Naive thymus-derived CD4-positive, alpha-beta T cell (primary cell): ENCODE measurements at regions not wholly inside any gene's neighbourhood (a gene's known extent, or its start where the extent isn't known, plus 50 kb on each side); places are given as distances from the start of the nearest gene placed in this dataset.
"Not testable (repeated sequence)": the region's sequence is repeated elsewhere in the genome, so short reads cannot be mapped to it uniquely, and the experiment has no call there.

Experiments
- ATAC-seq: fragments of 150-1000 bp; cut with Tn5 transposase; 2 replicates; pipeline ENCODE4 v1.10.0; 2021; ENCODE audit warnings: mild to moderate bottlenecking, moderate library complexity
- CTCF ChIA-PET: fragments of 350-600 bp; sonication (Branson Sonifier 250); formaldehyde crosslinking; loops from one replicate; lab custom pipeline; 2021; ENCODE audit warnings: antibody characterized with exemption; lab: Charles Lee
- POLR2A ChIA-PET: fragments of 350-600 bp; sonication (Branson Sonifier 250); formaldehyde crosslinking; loops from one replicate; lab custom pipeline; 2021; ENCODE audit warnings: antibody characterized with exemption, inconsistent platforms; lab: Charles Lee
- DNase-seq, 9 donors: peaks; one replicate each; pipeline versions ENCODE4 v3.0.0 to v3.0.0-alpha.2; 2020 to 2022; ENCODE audit warnings: mixed read lengths in 1 of 9
- H3K27ac ChIP-seq: one replicate; pipeline ENCODE4 v1.7.0; 2013; ENCODE audit warnings: mild to moderate bottlenecking, low read depth, low read length, moderate library complexity
- H3K27me3 ChIP-seq, 2 donors: one replicate each; pipeline ENCODE4 v1.7.0; 2013; ENCODE audit warnings: low read length in 2 of 2, mild to moderate bottlenecking in 2 of 2, moderate library complexity in 2 of 2; ENCODE audit not compliant: control insufficient read depth in 2 of 2, insufficient read depth in 2 of 2
- H3K36me3 ChIP-seq, 3 experiments: 1 replicate in 2 of 3; 2 replicates in 1 of 3; pipeline ENCODE4 v1.7.0; 2013; ENCODE audit warnings: low read length in 3 of 3, mild to moderate bottlenecking in 3 of 3, moderate library complexity in 1 of 3; ENCODE audit not compliant: insufficient read depth in 3 of 3, control insufficient read depth in 2 of 3
- H3K4me1 ChIP-seq, 2 donors: one replicate each; pipeline ENCODE4 v1.7.0; 2013; ENCODE audit warnings: low read length in 2 of 2, mild to moderate bottlenecking in 2 of 2, moderate library complexity in 1 of 2; ENCODE audit not compliant: control insufficient read depth in 2 of 2, insufficient read depth in 2 of 2
- H3K4me3 ChIP-seq: 2 replicates; pipeline ENCODE4 v1.7.0; 2013; ENCODE audit warnings: mild to moderate bottlenecking, low read length
- H3K9me3 ChIP-seq, 3 experiments: 1 replicate in 2 of 3; 2 replicates in 1 of 3; pipeline ENCODE4 v1.7.0; 2013; ENCODE audit warnings: low read length in 3 of 3; ENCODE audit not compliant: control insufficient read depth in 2 of 3
- H3K27ac Mint-ChIP-seq, 9 donors: one replicate each; pipeline ENCODE4 v1.8.0; 2020 to 2022; ENCODE audit warnings: mixed read lengths in 9 of 9, mild to moderate bottlenecking in 8 of 9, moderate library complexity in 5 of 9, inconsistent platforms in 2 of 9
- H3K27me3 Mint-ChIP-seq, 5 donors: one replicate each; pipeline ENCODE4 v1.8.0; 2021 to 2022; ENCODE audit warnings: mixed read lengths in 5 of 5, mild to moderate bottlenecking in 1 of 5
- H3K36me3 Mint-ChIP-seq, 5 donors: one replicate each; pipeline ENCODE4 v1.8.0; 2020 to 2022; ENCODE audit warnings: mixed read lengths in 5 of 5, mild to moderate bottlenecking in 3 of 5, inconsistent platforms in 1 of 5
- H3K4me1 Mint-ChIP-seq, 7 donors: one replicate each; pipeline ENCODE4 v1.8.0; 2020 to 2022; ENCODE audit warnings: mixed read lengths in 7 of 7, mild to moderate bottlenecking in 3 of 7, inconsistent platforms in 1 of 7
- H3K4me3 Mint-ChIP-seq, 10 donors: one replicate each; pipeline ENCODE4 v1.8.0; 2020 to 2022; ENCODE audit warnings: mild to moderate bottlenecking in 10 of 10, mixed read lengths in 10 of 10, moderate library complexity in 6 of 10, inconsistent platforms in 2 of 10
- H3K9me3 Mint-ChIP-seq, 11 donors: one replicate each; pipeline ENCODE4 v1.8.0; 2020 to 2022; ENCODE audit warnings: mixed read lengths in 11 of 11, mild to moderate bottlenecking in 4 of 11, inconsistent platforms in 1 of 11, moderate library complexity in 1 of 11
- intact Hi-C, 2 donors: fragments of 100-400 bp; cut with micrococcal nuclease; formaldehyde crosslinking; loops; one replicate each; pipeline ENCODE4 v1.15.1; 2023

DNA sequence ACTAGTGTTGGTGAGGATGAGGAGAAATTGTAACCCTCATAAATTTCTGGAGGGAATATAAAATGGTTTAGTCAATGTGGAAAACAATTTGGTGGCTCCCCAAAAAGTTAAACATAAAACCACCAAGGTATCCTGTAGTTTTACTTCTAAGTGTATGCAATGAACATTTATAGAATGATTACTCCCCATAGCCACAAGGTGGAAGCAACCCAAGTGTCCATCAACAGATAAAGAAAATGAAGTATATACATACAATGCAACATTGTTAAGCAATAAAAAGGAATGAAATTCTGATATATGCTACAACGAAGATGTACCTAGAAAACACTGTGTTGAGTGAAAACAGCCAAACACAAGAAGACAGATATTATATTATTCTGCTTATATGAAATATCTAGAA lies 569.1 kb upstream of the GRID2 start:
- Histone ChIP-seq H3K36me3 (no peaks in the 10 kb centered on the region), H3K27me3 (no peaks in the 10 kb centered on the region), H3K4me3 (no peak overlapping the region), H3K4me1 (no peaks in the 10 kb centered on the region), H3K9me3 (no peaks in the 10 kb centered on the region), H3K27ac (no peak overlapping the region)
- no peak for DNase-seq
- Mint-ChIP-seq H3K27ac (no peak overlapping the region), H3K36me3 (no peaks in the 10 kb centered on the region), H3K4me3 (no peak overlapping the region), H3K9me3 (peaks cover 0 to 9% (median 3%) of the 10 kb centered on the region in 11 donors), H3K4me1 (no peaks in the 10 kb centered on the region), H3K27me3 (no peaks in the 10 kb centered on the region)
- intact Hi-C loops = no loop called here
- CTCF ChIA-PET = no interaction called here
- POLR2A ChIA-PET = no interaction called here
- ATAC-seq = no peak

DNA sequence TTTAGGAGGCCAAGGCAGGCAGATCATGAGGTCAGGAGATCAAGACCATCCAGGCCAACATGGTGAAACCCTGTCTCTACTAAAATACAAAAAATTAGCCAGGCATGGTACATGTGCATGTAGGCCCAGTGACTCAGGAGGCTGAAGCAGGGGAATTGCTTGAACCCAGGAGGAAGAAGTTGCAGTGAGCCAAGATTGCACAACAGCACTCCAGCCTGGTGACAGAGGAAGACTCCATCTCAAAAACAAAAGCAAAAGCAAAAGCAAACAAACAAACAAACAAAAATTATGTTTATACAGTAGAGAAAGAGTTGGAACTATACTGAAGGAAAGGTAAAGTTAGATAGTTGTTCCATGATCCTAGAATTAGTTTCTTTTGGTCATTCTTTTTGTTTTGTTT lies 564.9 kb upstream of the GRID2 start:
- H3K4me1 Mint-ChIP-seq, ATAC-seq, H3K36me3 Mint-ChIP-seq, H3K27me3 Mint-ChIP-seq, H3K27ac Mint-ChIP-seq, POLR2A ChIA-PET, H3K27ac ChIP-seq, H3K36me3 ChIP-seq, H3K27me3 ChIP-seq, intact Hi-C loops, H3K4me3 ChIP-seq, H3K9me3 ChIP-seq, CTCF ChIA-PET, H3K4me1 ChIP-seq, DNase-seq, H3K4me3 Mint-ChIP-seq: not testable (repeated sequence)
- H3K9me3 Mint-ChIP-seq = peaks cover 4 to 21% (median 7%) of the 10 kb centered on the region in 11 donors

DNA sequence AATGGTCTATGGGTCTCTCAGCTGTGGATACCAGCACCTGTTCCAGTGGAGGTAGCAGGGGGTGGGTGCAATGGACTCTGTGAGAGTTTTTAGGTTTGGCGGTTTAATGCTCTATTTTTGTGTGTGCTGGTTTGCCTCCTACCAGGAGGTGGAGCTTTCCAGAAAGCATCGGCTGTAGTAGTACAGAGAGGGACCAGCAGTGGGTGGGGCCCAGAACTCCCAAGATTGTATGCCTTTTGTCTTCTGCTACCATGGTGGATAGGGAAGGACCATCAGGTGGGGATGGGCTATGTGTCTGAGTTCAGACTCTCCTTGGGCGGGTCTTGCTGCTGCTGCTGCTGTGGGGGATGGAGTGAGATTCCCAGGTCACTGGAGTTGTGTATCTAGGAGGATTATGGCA lies 557.2 kb upstream of the GRID2 start:
- H3K27ac ChIP-seq = no peak overlapping the region
- peaks cover 5 to 30% (median 16%) of the 10 kb centered on the region in 11 donors for H3K9me3 Mint-ChIP-seq
- no peaks in the 10 kb centered on the region for H3K27me3 Mint-ChIP-seq
- DNase-seq (no peak), ATAC-seq (no peak)
- no peaks in the 10 kb centered on the region for H3K27me3 ChIP-seq
- no peaks in the 10 kb centered on the region for H3K36me3 Mint-ChIP-seq
- no peaks in the 10 kb centered on the region for H3K9me3 ChIP-seq
- H3K4me1 Mint-ChIP-seq = no peaks in the 10 kb centered on the region
- H3K36me3 ChIP-seq = no peaks in the 10 kb centered on the region
- intact Hi-C loops = no loop called here
- ChIA-PET POLR2A (no interaction called here), CTCF (no interaction called here)
- no peak overlapping the region for H3K4me3 ChIP-seq
- H3K4me3 Mint-ChIP-seq = no peak overlapping the region
- H3K27ac Mint-ChIP-seq = no peak overlapping the region
- H3K4me1 ChIP-seq = no peaks in the 10 kb centered on the region

DNA sequence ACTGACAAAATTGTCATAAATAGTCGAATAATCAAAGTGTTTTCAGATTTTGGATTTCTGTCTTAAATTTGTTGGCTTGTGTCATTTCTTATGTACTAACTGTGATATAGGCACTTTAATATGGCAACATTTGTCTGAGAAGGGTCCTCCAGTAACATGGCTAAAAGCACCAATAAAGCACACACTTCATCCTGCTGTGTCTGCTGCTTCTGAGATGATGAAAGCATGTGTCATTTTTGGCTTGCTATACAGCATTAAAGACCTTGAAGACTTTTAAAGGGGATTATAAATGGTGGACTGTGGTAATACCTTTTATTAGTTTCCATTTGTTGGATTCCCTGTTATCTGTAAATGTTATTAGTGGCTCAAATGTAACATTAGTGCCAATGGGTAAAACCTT lies 551.8 kb upstream of the GRID2 start:
- POLR2A ChIA-PET = no interaction called here
- no peak for DNase-seq
- no peaks in the 10 kb centered on the region for H3K27me3 Mint-ChIP-seq
- ATAC-seq = no peak
- no peaks in the 10 kb centered on the region for H3K4me1 Mint-ChIP-seq
- H3K27ac ChIP-seq = no peak overlapping the region
- H3K27me3 ChIP-seq = no peaks in the 10 kb centered on the region
- H3K36me3 Mint-ChIP-seq = no peaks in the 10 kb centered on the region
- H3K9me3 ChIP-seq = no peaks in the 10 kb centered on the region
- H3K27ac Mint-ChIP-seq = no peak overlapping the region
- H3K4me3 Mint-ChIP-seq = no peak overlapping the region
- no peak overlapping the region for H3K4me3 ChIP-seq
- H3K9me3 Mint-ChIP-seq = peaks cover 0 to 10% (median 0%) of the 10 kb centered on the region in 11 donors
- intact Hi-C loops = no loop called here
- CTCF ChIA-PET = no interaction called here
- no peaks in the 10 kb centered on the region for H3K4me1 ChIP-seq
- H3K36me3 ChIP-seq = no peaks in the 10 kb centered on the region

DNA sequence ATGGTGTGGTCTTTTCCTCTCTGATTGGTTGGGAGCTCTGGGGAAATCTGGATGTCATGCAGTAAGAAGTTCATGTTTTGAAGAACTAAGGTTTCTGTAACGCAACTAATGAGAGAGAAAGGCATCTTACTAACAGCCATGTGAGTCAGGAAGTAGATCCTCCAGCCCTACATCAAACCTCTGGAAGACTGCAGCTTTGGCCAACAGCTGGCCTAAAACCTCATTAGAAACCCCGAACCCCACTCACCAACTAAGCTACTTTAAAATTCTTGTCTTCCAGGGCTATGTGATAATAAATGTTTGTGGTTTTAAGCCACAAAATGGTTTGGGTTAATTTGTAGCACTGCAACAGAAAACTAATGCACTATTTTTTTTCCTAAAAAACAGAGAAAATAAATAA lies 549.0 kb upstream of the GRID2 start:
- no peak overlapping the region for H3K4me3 ChIP-seq
- Mint-ChIP-seq H3K36me3 (no peaks in the 10 kb centered on the region), H3K4me3 (no peak overlapping the region), H3K4me1 (no peaks in the 10 kb centered on the region), H3K27ac (no peak overlapping the region), H3K9me3 (peaks cover 0 to 11% (median 4%) of the 10 kb centered on the region in 11 donors), H3K27me3 (no peaks in the 10 kb centered on the region)
- no peaks in the 10 kb centered on the region for H3K4me1 ChIP-seq
- H3K27ac ChIP-seq = no peak overlapping the region
- DNase-seq (no peak), ATAC-seq (no peak)
- ChIA-PET POLR2A (no interaction called here), CTCF (no interaction called here)
- peaks cover 0 to 3% of the 10 kb centered on the region in 2 donors for H3K27me3 ChIP-seq
- peaks cover 0 to 3% (median 0%) of the 10 kb centered on the region in 3 experiments for H3K9me3 ChIP-seq
- H3K36me3 ChIP-seq = no peaks in the 10 kb centered on the region
- intact Hi-C loops = no loop called here

DNA sequence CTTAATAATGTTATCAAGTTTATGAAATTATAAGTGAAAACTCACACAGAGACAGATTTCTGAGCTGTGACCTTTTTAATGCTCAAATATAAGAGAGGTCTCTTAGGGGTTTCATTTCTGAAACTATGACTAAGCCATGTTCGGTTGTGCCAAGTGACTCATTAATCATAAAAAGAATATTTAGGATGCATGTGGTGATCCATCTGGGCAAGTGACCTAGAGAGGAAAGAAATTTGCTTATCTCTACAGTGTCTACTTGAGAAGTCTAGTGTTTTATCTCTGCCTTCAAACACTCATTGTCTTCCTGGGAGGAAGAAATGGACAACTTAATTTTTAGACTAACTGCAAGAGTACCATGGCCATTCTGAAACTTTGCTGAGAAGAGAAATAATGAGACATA lies 545.3 kb upstream of the GRID2 start:
- DNase-seq = no peak
- POLR2A ChIA-PET = no interaction called here
- H3K9me3 Mint-ChIP-seq = peaks cover 0 to 12% (median 2%) of the 10 kb centered on the region in 11 donors

DNA sequence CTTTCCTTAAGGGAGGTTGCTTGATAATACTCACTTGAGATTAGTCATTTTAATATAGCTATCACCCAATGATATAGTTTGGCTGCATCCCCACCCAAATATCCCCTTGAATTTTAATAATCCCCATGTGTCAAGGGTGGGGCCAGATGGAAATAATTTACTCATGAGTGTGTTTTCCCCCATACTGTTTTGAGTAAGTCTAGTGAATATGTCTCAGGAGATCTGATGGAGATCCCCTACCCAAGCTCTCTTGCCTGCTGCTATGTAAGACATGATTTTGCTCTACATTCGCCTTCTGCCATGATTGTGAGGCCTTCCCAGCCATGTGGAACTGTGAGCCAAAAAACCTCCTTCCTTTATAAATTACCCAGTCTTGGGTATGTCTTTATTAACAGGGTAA lies 539.7 kb upstream of the GRID2 start:
- H3K9me3 ChIP-seq = no peaks in the 10 kb centered on the region
- H3K36me3 Mint-ChIP-seq = no peaks in the 10 kb centered on the region
- H3K36me3 ChIP-seq = no peaks in the 10 kb centered on the region
- DNase-seq = no peak
- POLR2A ChIA-PET = no interaction called here
- no peaks in the 10 kb centered on the region for H3K4me1 ChIP-seq
- peaks cover 0 to 31% (median 3%) of the 10 kb centered on the region in 11 donors for H3K9me3 Mint-ChIP-seq
- CTCF ChIA-PET = interaction anchor here (0.7 kb wide), 1 partner anchor 81 kb away, joined by 3 read pairs; no protein-coding TSS in a partner anchor
- H3K4me3 Mint-ChIP-seq = no peak overlapping the region
- no peaks in the 10 kb centered on the region for H3K27me3 ChIP-seq
- no peak for ATAC-seq
- no peak overlapping the region for H3K27ac ChIP-seq
- H3K27me3 Mint-ChIP-seq = no peaks in the 10 kb centered on the region
- H3K4me3 ChIP-seq = no peak overlapping the region
- intact Hi-C loops = no loop called here
- H3K27ac Mint-ChIP-seq = no peak overlapping the region
- no peaks in the 10 kb centered on the region for H3K4me1 Mint-ChIP-seq

More for the DNA sequence above, 545.3 kb upstream of the GRID2 start:
- Mint-ChIP-seq H3K27me3 (no peaks in the 10 kb centered on the region), H3K27ac (no peak overlapping the region), H3K4me3 (no peak overlapping the region), H3K4me1 (no peaks in the 10 kb centered on the region), H3K36me3 (no peaks in the 10 kb centered on the region)
- CTCF ChIA-PET = no interaction called here
- Histone ChIP-seq H3K4me1 (no peaks in the 10 kb centered on the region), H3K27ac (no peak overlapping the region), H3K36me3 (no peaks in the 10 kb centered on the region), H3K9me3 (peaks cover 0 to 3% (median 0%) of the 10 kb centered on the region in 3 experiments), H3K27me3 (peaks cover 0 to 3% of the 10 kb centered on the region in 2 donors), H3K4me3 (no peak overlapping the region)
- no peak for ATAC-seq
- intact Hi-C loops = no loop called here
